HG03442 (cell line): ENCODE measurements at regions not wholly inside any gene's neighbourhood (a gene's known extent, or its start where the extent isn't known, plus 50 kb on each side); places are given as distances from the start of the nearest gene placed in this dataset.
"Not testable (repeated sequence)": the region's sequence is repeated elsewhere in the genome, so short reads cannot be mapped to it uniquely, and the experiment has no call there.

Experiments
- ATAC-seq: cut with Tn5 transposase; IDR thresholded peaks from one replicate; pipeline ENCODE4 v1.9.1; 2021; ENCODE audit warnings: mild to moderate bottlenecking, moderate library complexity; ENCODE audit not compliant: unreplicated experiment

GRCh38 chr10:65360497-65360896 is 1565.3 kb upstream of the LRRTM3 start:
- no peak for ATAC-seq

- ATAC-seq, result no peak
Observed at GRCh38 chr10:65365878-65366277, 1560.0 kb upstream of the LRRTM3 start.

- ATAC-seq, result no peak
Observed at GRCh38 chr10:65367706-65368105, 1558.1 kb upstream of the LRRTM3 start.

- ATAC-seq, result no peak
Observed at GRCh38 chr10:65375528-65375927, 1550.3 kb upstream of the LRRTM3 start.

GRCh38 chr10:65377687-65378086 is 1548.1 kb upstream of the LRRTM3 start:
- no peak for ATAC-seq

GRCh38 chr10:65394502-65395297 is 1531.1 kb upstream of the LRRTM3 start:
- no peak for ATAC-seq

- no peak for ATAC-seq
Observed at GRCh38 chr10:65395631-65396030, 1530.2 kb upstream of the LRRTM3 start.

GRCh38 chr10:65396997-65397396 is 1528.8 kb upstream of the LRRTM3 start:
- ATAC-seq, result no peak

- no peak for ATAC-seq
Observed at GRCh38 chr10:65408401-65408800, 1517.4 kb upstream of the LRRTM3 start.

- no peak for ATAC-seq
Observed at GRCh38 chr10:65413001-65413400, 1512.8 kb upstream of the LRRTM3 start.

GRCh38 chr10:65415318-65415717 is 1510.5 kb upstream of the LRRTM3 start:
- no peak for ATAC-seq

- no peak for ATAC-seq
Observed at GRCh38 chr10:65416094-65416493, 1509.7 kb upstream of the LRRTM3 start.

- no peak for ATAC-seq
Observed at GRCh38 chr10:65419629-65420028, 1506.2 kb upstream of the LRRTM3 start.

- ATAC-seq, result no peak
Observed at GRCh38 chr10:65423043-65423442, 1502.8 kb upstream of the LRRTM3 start.

- not testable (repeated sequence) for ATAC-seq
Observed at GRCh38 chr10:65429381-65429780, 1496.5 kb upstream of the LRRTM3 start.

GRCh38 chr10:65430979-65431378 is 1494.9 kb upstream of the LRRTM3 start:
- no peak for ATAC-seq

- no peak for ATAC-seq
Observed at GRCh38 chr10:65470986-65471385, 1454.8 kb upstream of the LRRTM3 start.

GRCh38 chr10:65482848-65483247 is 1443.0 kb upstream of the LRRTM3 start:
- ATAC-seq, result no peak

- ATAC-seq, result no peak
Observed at GRCh38 chr10:65491799-65492198, 1434.0 kb upstream of the LRRTM3 start.

GRCh38 chr10:65496541-65496940 is 1429.3 kb upstream of the LRRTM3 start:
- ATAC-seq, result no peak

- no peak for ATAC-seq
Observed at GRCh38 chr10:65497837-65498236, 1428.0 kb upstream of the LRRTM3 start.

GRCh38 chr10:65500716-65501115 is 1425.1 kb upstream of the LRRTM3 start:
- ATAC-seq, result no peak

GRCh38 chr10:65501259-65501658 is 1424.6 kb upstream of the LRRTM3 start:
- ATAC-seq, result no peak
